Caco-2 (cell line): ENCODE measurements at regions not wholly inside any gene's neighbourhood (a gene's known extent, or its start where the extent isn't known, plus 50 kb on each side); places are given as distances from the start of the nearest gene placed in this dataset.

Experiments used
- BruUV-seq: library from RNA; stranded (reverse); fragments of 400-500 nt; replicated peaks from 2 replicates; lab custom pipeline; 2021; lab: Mats Ljungman, UMichigan
- CTCF ChIA-PET: fragments of 300-600 bp; sonication (Branson Sonifier 250); formaldehyde crosslinking; loops from one replicate; lab custom pipeline; 2022; ENCODE audit warnings: antibody characterized with exemption; lab: Charles Lee
- POLR2A ChIA-PET: fragments of 300-600 bp; sonication (Branson Sonifier 250); formaldehyde crosslinking; loops from one replicate; lab custom pipeline; 2022; ENCODE audit warnings: antibody characterized with exemption; lab: Charles Lee
- DNase-seq, 2 experiments: peaks; one replicate each; pipeline versions ENCODE4 v3.0.0 to v3.0.0-alpha.2; 2020 to 2022
- H3K27me3 ChIP-seq: replicated peaks from 2 replicates; pipeline ENCODE4 v1.6.0; 2011; ENCODE audit warnings: low read length; ENCODE audit not compliant: control insufficient read depth, insufficient read depth
- H3K36me3 ChIP-seq: 2 replicates; pipeline ENCODE4 v1.5.1; 2011; ENCODE audit warnings: low read length; ENCODE audit not compliant: control insufficient read depth, insufficient read depth
- H3K4me1 ChIP-seq: fragments of 250-450 bp; sonication (Bioruptor Pico); 2 replicates; pipeline ENCODE4 v1.5.1; 2020; ENCODE audit warnings: mild to moderate bottlenecking
- H3K4me3 ChIP-seq: 2 replicates; pipeline ENCODE4 v1.5.1; 2011; ENCODE audit warnings: low read depth, mild to moderate bottlenecking, control low read depth, low read length
- H3K9me3 ChIP-seq: fragments of 250-450 bp; sonication (Bioruptor Pico); 2 replicates; pipeline ENCODE4 v1.5.1; 2020; ENCODE audit warnings: mild to moderate bottlenecking, moderate library complexity
- H3K27ac Mint-ChIP-seq: one replicate; pipeline ENCODE4 v1.8.0; 2022; ENCODE audit warnings: mixed read lengths; ENCODE audit not compliant: unreplicated experiment
- H3K27me3 Mint-ChIP-seq: one replicate; pipeline ENCODE4 v1.8.0; 2022; ENCODE audit warnings: mixed read lengths; ENCODE audit not compliant: insufficient read depth, unreplicated experiment
- H3K36me3 Mint-ChIP-seq: one replicate; pipeline ENCODE4 v1.8.0; 2022; ENCODE audit warnings: mild to moderate bottlenecking, mixed read lengths; ENCODE audit not compliant: insufficient read depth, unreplicated experiment
- H3K4me1 Mint-ChIP-seq: one replicate; pipeline ENCODE4 v1.8.0; 2022; ENCODE audit warnings: low read depth, mixed read lengths; ENCODE audit not compliant: unreplicated experiment
- H3K4me3 Mint-ChIP-seq: one replicate; pipeline ENCODE4 v1.8.0; 2022; ENCODE audit warnings: mild to moderate bottlenecking, moderate library complexity, mixed read lengths; ENCODE audit not compliant: unreplicated experiment
- H3K9me3 Mint-ChIP-seq: one replicate; pipeline ENCODE4 v1.8.0; 2022; ENCODE audit warnings: mixed read lengths; ENCODE audit not compliant: unreplicated experiment
- intact Hi-C: fragments of 100-400 bp; cut with micrococcal nuclease; formaldehyde crosslinking; loops from one replicate; pipeline ENCODE4 v1.10.0; 2022; ENCODE audit not compliant: unreplicated experiment
- TF ChIP-seq, protein P1 (sequence below), 2 experiments: fragments of 200-600 bp in 1 of 2; IDR thresholded peaks; 1 replicate in 1 of 2; 2 replicates in 1 of 2; pipeline versions ENCODE4 v1.5.1 to v1.8.0; 2011 to 2022; ENCODE audit warnings: antibody characterized with exemption in 1 of 2, control low read depth in 1 of 2, inconsistent platforms in 1 of 2, low read depth in 1 of 2, low read length in 1 of 2, mild to moderate bottlenecking in 1 of 2, moderate library complexity in 1 of 2; ENCODE audit not compliant: insufficient read depth in 1 of 2, severe bottlenecking in 1 of 2, unreplicated experiment in 1 of 2

DNA sequence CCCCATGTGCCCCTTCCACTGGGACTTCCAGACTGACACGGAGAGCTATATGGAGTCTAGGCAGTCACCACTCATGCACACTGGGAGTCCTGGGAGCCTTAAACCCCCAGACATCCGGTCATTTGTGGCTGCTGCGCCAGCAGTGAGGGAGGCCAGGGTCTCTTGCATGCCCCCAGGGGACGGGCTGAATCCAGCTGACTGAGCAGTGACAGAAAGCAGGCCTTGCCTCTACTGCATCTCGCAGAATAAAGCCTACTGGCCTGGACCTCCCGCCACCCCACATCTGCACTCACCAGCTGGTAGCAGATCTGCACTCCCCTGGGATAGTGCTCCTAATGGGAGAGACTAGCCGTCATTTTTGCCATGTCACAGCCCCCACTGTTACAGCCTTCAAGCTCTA, 1234.2 kb downstream of the FAM133A start:
- no peak overlapping the region for H3K4me3 ChIP-seq
- no peaks in the 10 kb centered on the region for H3K9me3 ChIP-seq
- H3K27ac Mint-ChIP-seq, result no peak overlapping the region
- H3K4me3 Mint-ChIP-seq, result no peak overlapping the region
- no peaks in the 10 kb centered on the region for H3K36me3 Mint-ChIP-seq
- intact Hi-C loops, result no loop called here
- H3K9me3 Mint-ChIP-seq, result no peaks in the 10 kb centered on the region
- TF ChIP-seq, protein P1, sequence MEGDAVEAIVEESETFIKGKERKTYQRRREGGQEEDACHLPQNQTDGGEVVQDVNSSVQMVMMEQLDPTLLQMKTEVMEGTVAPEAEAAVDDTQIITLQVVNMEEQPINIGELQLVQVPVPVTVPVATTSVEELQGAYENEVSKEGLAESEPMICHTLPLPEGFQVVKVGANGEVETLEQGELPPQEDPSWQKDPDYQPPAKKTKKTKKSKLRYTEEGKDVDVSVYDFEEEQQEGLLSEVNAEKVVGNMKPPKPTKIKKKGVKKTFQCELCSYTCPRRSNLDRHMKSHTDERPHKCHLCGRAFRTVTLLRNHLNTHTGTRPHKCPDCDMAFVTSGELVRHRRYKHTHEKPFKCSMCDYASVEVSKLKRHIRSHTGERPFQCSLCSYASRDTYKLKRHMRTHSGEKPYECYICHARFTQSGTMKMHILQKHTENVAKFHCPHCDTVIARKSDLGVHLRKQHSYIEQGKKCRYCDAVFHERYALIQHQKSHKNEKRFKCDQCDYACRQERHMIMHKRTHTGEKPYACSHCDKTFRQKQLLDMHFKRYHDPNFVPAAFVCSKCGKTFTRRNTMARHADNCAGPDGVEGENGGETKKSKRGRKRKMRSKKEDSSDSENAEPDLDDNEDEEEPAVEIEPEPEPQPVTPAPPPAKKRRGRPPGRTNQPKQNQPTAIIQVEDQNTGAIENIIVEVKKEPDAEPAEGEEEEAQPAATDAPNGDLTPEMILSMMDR (IDR thresholded peaks at IDR 0.05; ENCODE audit: insufficient read depth in 1 of 2, low read depth in 1 of 2, low read length in 1 of 2, severe bottlenecking in 1 of 2, unreplicated experiment in 1 of 2), result no peak
- no peaks in the 10 kb centered on the region for H3K4me1 Mint-ChIP-seq
- POLR2A ChIA-PET, result no interaction called here
- no peak for DNase-seq
- no TSS peak for BruUV-seq
- no peaks in the 10 kb centered on the region for H3K4me1 ChIP-seq
- H3K36me3 ChIP-seq, result no peaks in the 10 kb centered on the region
- H3K27me3 Mint-ChIP-seq, result no peaks in the 10 kb centered on the region
- H3K27me3 ChIP-seq, result no peaks in the 10 kb centered on the region
- CTCF ChIA-PET, result no interaction called here

DNA sequence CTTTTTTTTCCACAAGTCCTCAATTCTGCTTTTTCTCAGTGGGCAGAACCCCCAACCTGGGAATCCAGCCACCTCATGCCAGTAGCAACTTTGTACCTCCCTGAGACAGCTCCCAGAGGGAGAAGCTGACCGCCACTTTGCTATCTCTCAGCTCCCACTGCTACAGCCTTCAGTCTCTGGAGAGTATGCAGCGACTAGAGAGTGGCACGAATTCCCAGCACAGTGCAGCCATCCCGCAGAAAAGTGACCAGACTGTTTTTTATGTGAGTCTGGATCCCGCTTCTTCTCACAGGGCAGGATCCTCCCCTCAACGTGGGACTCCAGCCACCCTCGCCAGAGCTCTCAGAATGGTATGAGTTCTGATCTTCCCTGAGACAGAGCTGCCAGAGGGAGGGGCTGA, 1234.6 kb downstream of the FAM133A start:
- no peaks in the 10 kb centered on the region for H3K27me3 ChIP-seq
- no peak for DNase-seq
- no TSS peak for BruUV-seq
- no peaks in the 10 kb centered on the region for H3K4me1 Mint-ChIP-seq
- no peaks in the 10 kb centered on the region for H3K4me1 ChIP-seq
- no peak overlapping the region for H3K27ac Mint-ChIP-seq
- no peak overlapping the region for H3K4me3 Mint-ChIP-seq
- H3K4me3 ChIP-seq, result no peak overlapping the region
- ChIA-PET POLR2A (no interaction called here), CTCF (no interaction called here)
- H3K36me3 Mint-ChIP-seq, result no peaks in the 10 kb centered on the region
- TF ChIP-seq, protein P1 (IDR thresholded peaks at IDR 0.05; ENCODE audit: insufficient read depth in 1 of 2, low read depth in 1 of 2, low read length in 1 of 2, severe bottlenecking in 1 of 2, unreplicated experiment in 1 of 2), result no peak
- intact Hi-C loops, result no loop called here
- no peaks in the 10 kb centered on the region for H3K9me3 ChIP-seq
- H3K36me3 ChIP-seq, result no peaks in the 10 kb centered on the region
- H3K9me3 Mint-ChIP-seq, result no peaks in the 10 kb centered on the region
- H3K27me3 Mint-ChIP-seq, result no peaks in the 10 kb centered on the region

DNA sequence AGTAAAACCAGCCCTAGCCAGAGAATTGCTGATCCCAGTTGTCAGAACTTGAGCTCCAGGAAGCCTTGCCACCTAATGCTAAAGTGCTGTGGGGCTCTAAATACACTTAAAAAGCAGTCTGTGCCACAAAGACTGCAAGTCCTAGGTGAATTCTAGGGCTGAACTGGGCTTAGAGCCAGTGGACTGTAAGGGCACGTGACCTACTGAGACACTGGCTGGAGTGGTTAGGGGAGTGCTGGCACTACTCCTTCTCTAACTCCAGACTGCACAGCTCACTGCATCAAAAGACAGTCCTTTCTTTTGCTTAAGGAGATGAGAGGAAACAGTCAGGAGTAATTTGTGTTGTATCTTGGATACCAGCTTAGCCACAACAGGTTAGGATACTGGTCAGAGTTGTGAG, 1240.2 kb downstream of the FAM133A start:
- DNase-seq, result no peak
- BruUV-seq, result no TSS peak
- Histone ChIP-seq H3K4me1 (no peaks in the 10 kb centered on the region), H3K4me3 (no peak overlapping the region), H3K27me3 (no peaks in the 10 kb centered on the region), H3K9me3 (no peaks in the 10 kb centered on the region), H3K36me3 (no peaks in the 10 kb centered on the region)
- H3K27me3 Mint-ChIP-seq, result no peaks in the 10 kb centered on the region
- TF ChIP-seq, protein P1 (IDR thresholded peaks at IDR 0.05; ENCODE audit: insufficient read depth in 1 of 2, low read depth in 1 of 2, low read length in 1 of 2, severe bottlenecking in 1 of 2, unreplicated experiment in 1 of 2), result no peak
- H3K27ac Mint-ChIP-seq, result no peak overlapping the region
- H3K9me3 Mint-ChIP-seq, result no peaks in the 10 kb centered on the region
- no peaks in the 10 kb centered on the region for H3K4me1 Mint-ChIP-seq
- no peak overlapping the region for H3K4me3 Mint-ChIP-seq
- ChIA-PET CTCF (no interaction called here), POLR2A (no interaction called here)
- intact Hi-C loops, result no loop called here
- H3K36me3 Mint-ChIP-seq, result no peaks in the 10 kb centered on the region
